Tibial nerve (tissue), 4 donors: ENCODE measurements at regions not wholly inside any gene's neighbourhood (a gene's known extent, or its start where the extent isn't known, plus 50 kb on each side); places are given as distances from the start of the nearest gene placed in this dataset.

Source experiments
- EP300 ChIP-seq, 2 donors: sonication (generic); formaldehyde crosslinking; IDR thresholded peaks; one replicate each; pipeline ENCODE4 v1.6.1; 2017; ENCODE audit warnings: antibody characterized with exemption in 2 of 2, mild to moderate bottlenecking in 1 of 2
- POLR2A ChIP-seq, 2 donors: fragments of 450-650 bp; IDR thresholded peaks; one replicate each; pipeline ENCODE4 v1.6.1; 2017; ENCODE audit warnings: antibody characterized with exemption in 2 of 2, mild to moderate bottlenecking in 2 of 2, moderate library complexity in 2 of 2
- TF ChIP-seq, protein P1 (sequence below), 5 experiments: fragments of 200-600 bp in 3 of 5; fragments of 450-650 bp in 2 of 5; sonication (generic) in 3 of 5; IDR thresholded peaks; one replicate each; pipeline ENCODE4 v1.5.1; 2016 to 2019; ENCODE audit warnings: antibody characterized with exemption in 5 of 5, mild to moderate bottlenecking in 3 of 5, moderate library complexity in 2 of 5

DNA sequence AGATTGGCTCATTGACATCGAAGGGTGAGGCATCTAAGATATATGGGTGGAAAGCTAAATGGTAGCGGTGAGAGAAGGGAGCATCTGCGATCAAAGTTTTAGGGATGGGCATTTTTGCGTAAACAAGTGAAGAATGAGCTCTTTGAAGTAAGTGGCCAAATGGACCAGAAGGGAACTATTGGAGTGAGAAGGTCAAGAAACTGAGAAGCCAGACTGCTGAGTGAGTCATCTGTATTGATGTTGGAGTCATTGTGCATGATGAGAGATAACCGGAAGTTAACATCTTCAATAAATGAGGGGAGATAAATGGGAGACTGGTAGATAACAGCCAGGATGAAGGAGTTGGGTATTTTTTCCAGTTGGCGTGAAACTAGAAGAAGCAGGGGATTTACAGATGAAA is 271.9 kb upstream of the PDE3A start:
- TF ChIP-seq, protein P1, sequence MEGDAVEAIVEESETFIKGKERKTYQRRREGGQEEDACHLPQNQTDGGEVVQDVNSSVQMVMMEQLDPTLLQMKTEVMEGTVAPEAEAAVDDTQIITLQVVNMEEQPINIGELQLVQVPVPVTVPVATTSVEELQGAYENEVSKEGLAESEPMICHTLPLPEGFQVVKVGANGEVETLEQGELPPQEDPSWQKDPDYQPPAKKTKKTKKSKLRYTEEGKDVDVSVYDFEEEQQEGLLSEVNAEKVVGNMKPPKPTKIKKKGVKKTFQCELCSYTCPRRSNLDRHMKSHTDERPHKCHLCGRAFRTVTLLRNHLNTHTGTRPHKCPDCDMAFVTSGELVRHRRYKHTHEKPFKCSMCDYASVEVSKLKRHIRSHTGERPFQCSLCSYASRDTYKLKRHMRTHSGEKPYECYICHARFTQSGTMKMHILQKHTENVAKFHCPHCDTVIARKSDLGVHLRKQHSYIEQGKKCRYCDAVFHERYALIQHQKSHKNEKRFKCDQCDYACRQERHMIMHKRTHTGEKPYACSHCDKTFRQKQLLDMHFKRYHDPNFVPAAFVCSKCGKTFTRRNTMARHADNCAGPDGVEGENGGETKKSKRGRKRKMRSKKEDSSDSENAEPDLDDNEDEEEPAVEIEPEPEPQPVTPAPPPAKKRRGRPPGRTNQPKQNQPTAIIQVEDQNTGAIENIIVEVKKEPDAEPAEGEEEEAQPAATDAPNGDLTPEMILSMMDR (IDR thresholded peaks at IDR 0.05): no peak
- TF ChIP-seq EP300 (IDR thresholded peaks at IDR 0.05) (no peak), POLR2A (IDR thresholded peaks at IDR 0.05) (no peak)
